Ishikawa (cell line): ENCODE measurements at regions not wholly inside any gene's neighbourhood (a gene's known extent, or its start where the extent isn't known, plus 50 kb on each side); places are given as distances from the start of the nearest gene placed in this dataset.

Experiments used
- CEBPB ChIP-seq: IDR thresholded peaks from 2 replicates; pipeline ENCODE4 v1.6.1; 2012
- CREB1 ChIP-seq: IDR thresholded peaks from 2 replicates; pipeline ENCODE4 v1.6.1; 2012; ENCODE audit warnings: low read depth
- EGR1 ChIP-seq: IDR thresholded peaks from 2 replicates; pipeline ENCODE4 v1.6.1; 2012
- EP300 ChIP-seq: IDR thresholded peaks from 2 replicates; pipeline ENCODE4 v1.6.1; 2012; ENCODE audit warnings: borderline replicate concordance
- FOXM1 ChIP-seq: IDR thresholded peaks from 2 replicates; pipeline ENCODE4 v1.6.1; 2012; ENCODE audit warnings: low read depth, borderline replicate concordance
- MAX ChIP-seq: IDR thresholded peaks from 2 replicates; pipeline ENCODE4 v1.6.1; 2012
- NFIC ChIP-seq: IDR thresholded peaks from 2 replicates; pipeline ENCODE4 v1.6.1; 2012
- RAD21 ChIP-seq: IDR thresholded peaks from 2 replicates; pipeline ENCODE4 v1.6.1; 2012; ENCODE audit warnings: low read depth
- TAF1 ChIP-seq: IDR thresholded peaks from 2 replicates; pipeline ENCODE4 v1.6.1; 2012; ENCODE audit warnings: low read depth, mild to moderate bottlenecking
- TCF12 ChIP-seq: IDR thresholded peaks from 2 replicates; pipeline ENCODE4 v1.6.1; 2012; ENCODE audit warnings: low read depth
- TEAD4 ChIP-seq: IDR thresholded peaks from 2 replicates; pipeline ENCODE4 v1.6.1; 2012
- USF1 ChIP-seq: IDR thresholded peaks from 2 replicates; pipeline ENCODE4 v1.6.1; 2012
- YY1 ChIP-seq: IDR thresholded peaks from 2 replicates; pipeline ENCODE4 v1.6.1; 2012; ENCODE audit warnings: low read depth
- ZBTB7A ChIP-seq: IDR thresholded peaks from 2 replicates; pipeline ENCODE4 v1.6.1; 2012; ENCODE audit warnings: low read depth
- TF ChIP-seq, protein P1 (sequence below): IDR thresholded peaks from 2 replicates; pipeline ENCODE4 v1.6.1; 2012; ENCODE audit warnings: low read depth, mild to moderate bottlenecking

- TF ChIP-seq MAX (no peak), CREB1 (no peak), TCF12 (no peak), NFIC (no peak), CEBPB (no peak), RAD21 (no peak), ZBTB7A (no peak), FOXM1 (no peak), EP300 (no peak), TAF1 (no peak), USF1 (no peak), TEAD4 (no peak), EGR1 (no peak), YY1 (no peak)
- TF ChIP-seq, protein P1, sequence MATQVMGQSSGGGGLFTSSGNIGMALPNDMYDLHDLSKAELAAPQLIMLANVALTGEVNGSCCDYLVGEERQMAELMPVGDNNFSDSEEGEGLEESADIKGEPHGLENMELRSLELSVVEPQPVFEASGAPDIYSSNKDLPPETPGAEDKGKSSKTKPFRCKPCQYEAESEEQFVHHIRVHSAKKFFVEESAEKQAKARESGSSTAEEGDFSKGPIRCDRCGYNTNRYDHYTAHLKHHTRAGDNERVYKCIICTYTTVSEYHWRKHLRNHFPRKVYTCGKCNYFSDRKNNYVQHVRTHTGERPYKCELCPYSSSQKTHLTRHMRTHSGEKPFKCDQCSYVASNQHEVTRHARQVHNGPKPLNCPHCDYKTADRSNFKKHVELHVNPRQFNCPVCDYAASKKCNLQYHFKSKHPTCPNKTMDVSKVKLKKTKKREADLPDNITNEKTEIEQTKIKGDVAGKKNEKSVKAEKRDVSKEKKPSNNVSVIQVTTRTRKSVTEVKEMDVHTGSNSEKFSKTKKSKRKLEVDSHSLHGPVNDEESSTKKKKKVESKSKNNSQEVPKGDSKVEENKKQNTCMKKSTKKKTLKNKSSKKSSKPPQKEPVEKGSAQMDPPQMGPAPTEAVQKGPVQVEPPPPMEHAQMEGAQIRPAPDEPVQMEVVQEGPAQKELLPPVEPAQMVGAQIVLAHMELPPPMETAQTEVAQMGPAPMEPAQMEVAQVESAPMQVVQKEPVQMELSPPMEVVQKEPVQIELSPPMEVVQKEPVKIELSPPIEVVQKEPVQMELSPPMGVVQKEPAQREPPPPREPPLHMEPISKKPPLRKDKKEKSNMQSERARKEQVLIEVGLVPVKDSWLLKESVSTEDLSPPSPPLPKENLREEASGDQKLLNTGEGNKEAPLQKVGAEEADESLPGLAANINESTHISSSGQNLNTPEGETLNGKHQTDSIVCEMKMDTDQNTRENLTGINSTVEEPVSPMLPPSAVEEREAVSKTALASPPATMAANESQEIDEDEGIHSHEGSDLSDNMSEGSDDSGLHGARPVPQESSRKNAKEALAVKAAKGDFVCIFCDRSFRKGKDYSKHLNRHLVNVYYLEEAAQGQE: no peak
These were observed 156.1 kb downstream of the NUFIP1 start for GRCh38 chr13:44833139-44833538.

DNA sequence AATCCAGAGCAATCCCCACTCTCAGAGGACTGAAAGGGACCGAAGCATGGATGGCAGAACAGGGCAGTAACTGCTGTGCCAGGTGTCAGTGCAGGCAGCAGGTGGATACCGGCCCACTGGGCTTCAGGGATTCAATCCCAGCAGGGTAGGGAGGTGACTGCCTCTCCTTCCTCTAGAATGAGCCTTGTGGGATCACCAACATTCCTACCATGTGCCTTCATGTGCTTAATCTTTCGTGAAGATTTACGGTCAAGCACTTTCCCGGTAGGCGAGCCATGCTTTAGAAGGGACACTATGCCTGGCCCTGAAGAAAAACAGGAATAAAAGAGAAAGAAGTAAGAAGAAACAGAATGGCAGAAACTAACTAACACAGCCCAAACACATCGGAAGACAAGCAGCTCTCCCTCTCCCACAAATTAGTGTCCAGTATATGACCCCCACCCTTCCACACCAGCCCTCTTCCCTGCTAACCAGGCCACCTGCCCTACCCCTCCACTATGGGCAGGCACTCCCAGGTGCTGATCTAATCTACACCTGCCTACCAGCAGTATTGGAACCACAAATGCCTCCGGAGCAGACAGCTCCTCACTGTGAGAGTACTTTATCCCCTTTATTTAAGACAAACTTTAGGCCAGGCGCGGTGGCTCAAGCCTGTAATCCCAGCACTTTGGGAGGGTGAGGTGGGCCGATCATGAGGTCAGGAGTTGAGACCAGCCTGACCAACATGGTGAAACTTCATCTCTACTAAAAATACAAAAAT, 162.5 kb downstream of the NUFIP1 start:
- TF ChIP-seq CREB1 (no peak), FOXM1 (no peak), EGR1 (no peak), USF1 (no peak), NFIC (no peak), YY1 (no peak), CEBPB (no peak), MAX (no peak)

GRCh38 chr13:44825953-44826352, 163.3 kb downstream of the NUFIP1 start:
- TF ChIP-seq TCF12 (no peak), NFIC (no peak), EP300 (no peak), EGR1 (no peak), RAD21 (no peak), USF1 (no peak), FOXM1 (no peak), TEAD4 (no peak), ZBTB7A (no peak), MAX (no peak), TAF1 (no peak), YY1 (no peak), CEBPB (no peak)
- TF ChIP-seq, protein P1: no peak

- no peak for TF ChIP-seq EP300
- no peak for TF ChIP-seq ZBTB7A
- no peak for TF ChIP-seq CEBPB
- TF ChIP-seq EGR1: no peak
- TF ChIP-seq CREB1: no peak
- TF ChIP-seq, protein P1: no peak
- TF ChIP-seq TEAD4: no peak
- no peak for TF ChIP-seq FOXM1
- TF ChIP-seq MAX: no peak
- TF ChIP-seq YY1: no peak
- TF ChIP-seq TAF1: no peak
- TF ChIP-seq RAD21: no peak
These were observed 167.0 kb downstream of the NUFIP1 start for GRCh38 chr13:44822291-44822690.
